HG03039 (cell line): ENCODE measurements at regions not wholly inside any gene's neighbourhood (a gene's known extent, or its start where the extent isn't known, plus 50 kb on each side); places are given as distances from the start of the nearest gene placed in this dataset.
"Not testable (repeated sequence)": the region's sequence is repeated elsewhere in the genome, so short reads cannot be mapped to it uniquely, and the experiment has no call there.

Source experiments
- ATAC-seq: cut with Tn5 transposase; IDR thresholded peaks from one replicate; pipeline ENCODE4 v1.9.1; 2021; ENCODE audit warnings: mild to moderate bottlenecking, moderate library complexity; ENCODE audit not compliant: unreplicated experiment

- not testable (repeated sequence) for ATAC-seq
Measured at GRCh38 chr10:9402507-9403195, 1348.2 kb downstream of the GATA3 start.

GRCh38 chr10:9407201-9407600, 1352.7 kb downstream of the GATA3 start:
- not testable (repeated sequence) for ATAC-seq

- no peak for ATAC-seq
Measured at GRCh38 chr10:9416331-9416730, 1361.8 kb downstream of the GATA3 start.

GRCh38 chr10:9419757-9420156, 1365.3 kb downstream of the GATA3 start:
- no peak for ATAC-seq

- no peak for ATAC-seq
Measured at GRCh38 chr10:9427209-9427608, 1372.7 kb downstream of the GATA3 start.

GRCh38 chr10:9437131-9437530, 1382.6 kb downstream of the GATA3 start:
- no peak for ATAC-seq

- no peak for ATAC-seq
Measured at GRCh38 chr10:9443758-9444157, 1389.3 kb downstream of the GATA3 start.

GRCh38 chr10:9449530-9449929, 1395.0 kb downstream of the GATA3 start:
- ATAC-seq = no peak

GRCh38 chr10:9450801-9451200, 1396.3 kb downstream of the GATA3 start:
- no peak for ATAC-seq

- no peak for ATAC-seq
Measured at GRCh38 chr10:9451211-9451773, 1396.8 kb downstream of the GATA3 start.

- ATAC-seq = no peak
Measured at GRCh38 chr10:9452056-9452455, 1397.6 kb downstream of the GATA3 start.

- not testable (repeated sequence) for ATAC-seq
Measured at GRCh38 chr10:9453871-9454270, 1399.4 kb downstream of the GATA3 start.

- ATAC-seq = no peak
Measured at GRCh38 chr10:9469663-9470205, 1415.2 kb downstream of the GATA3 start.

GRCh38 chr10:9470581-9470980, 1416.1 kb downstream of the GATA3 start:
- ATAC-seq = no peak

- no peak for ATAC-seq
Measured at GRCh38 chr10:9501944-9502343, 1447.5 kb downstream of the GATA3 start.

GRCh38 chr10:9504227-9504626, 1449.7 kb downstream of the GATA3 start:
- ATAC-seq = no peak

- ATAC-seq = no peak
Measured at GRCh38 chr10:9505546-9505945, 1451.1 kb downstream of the GATA3 start.

- ATAC-seq = no peak
Measured at GRCh38 chr10:9508606-9509005, 1454.1 kb downstream of the GATA3 start.

- no peak for ATAC-seq
Measured at GRCh38 chr10:9510626-9511025, 1456.1 kb downstream of the GATA3 start.

GRCh38 chr10:9515922-9516321, 1461.4 kb downstream of the GATA3 start:
- ATAC-seq = no peak

- peak; percentile 89 for ATAC-seq
Measured at GRCh38 chr10:9535744-9536143, 1481.3 kb downstream of the GATA3 start.

GRCh38 chr10:9545073-9545472, 1472.6 kb upstream of the CELF2 start:
- ATAC-seq = no peak
